ENCODE measurements at regions not wholly inside any gene's neighbourhood (a gene's known extent, or its start where the extent isn't known, plus 50 kb on each side); places are given as distances from the start of the nearest gene placed in this dataset.

- no peak overlapping the region for H3K27ac ChIP-seq
- TF ChIP-seq, protein P1, sequence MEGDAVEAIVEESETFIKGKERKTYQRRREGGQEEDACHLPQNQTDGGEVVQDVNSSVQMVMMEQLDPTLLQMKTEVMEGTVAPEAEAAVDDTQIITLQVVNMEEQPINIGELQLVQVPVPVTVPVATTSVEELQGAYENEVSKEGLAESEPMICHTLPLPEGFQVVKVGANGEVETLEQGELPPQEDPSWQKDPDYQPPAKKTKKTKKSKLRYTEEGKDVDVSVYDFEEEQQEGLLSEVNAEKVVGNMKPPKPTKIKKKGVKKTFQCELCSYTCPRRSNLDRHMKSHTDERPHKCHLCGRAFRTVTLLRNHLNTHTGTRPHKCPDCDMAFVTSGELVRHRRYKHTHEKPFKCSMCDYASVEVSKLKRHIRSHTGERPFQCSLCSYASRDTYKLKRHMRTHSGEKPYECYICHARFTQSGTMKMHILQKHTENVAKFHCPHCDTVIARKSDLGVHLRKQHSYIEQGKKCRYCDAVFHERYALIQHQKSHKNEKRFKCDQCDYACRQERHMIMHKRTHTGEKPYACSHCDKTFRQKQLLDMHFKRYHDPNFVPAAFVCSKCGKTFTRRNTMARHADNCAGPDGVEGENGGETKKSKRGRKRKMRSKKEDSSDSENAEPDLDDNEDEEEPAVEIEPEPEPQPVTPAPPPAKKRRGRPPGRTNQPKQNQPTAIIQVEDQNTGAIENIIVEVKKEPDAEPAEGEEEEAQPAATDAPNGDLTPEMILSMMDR (conservative IDR thresholded peaks at IDR 0.05): no peak
Observed at GRCh38 chr1:209326076-209326475, 257.4 kb upstream of the CAMK1G start.

- no peak overlapping the region for H3K27ac ChIP-seq
- TF ChIP-seq, protein P1 (conservative IDR thresholded peaks at IDR 0.05): no peak
Observed at GRCh38 chr1:209326831-209327230, 256.7 kb upstream of the CAMK1G start.

DNA sequence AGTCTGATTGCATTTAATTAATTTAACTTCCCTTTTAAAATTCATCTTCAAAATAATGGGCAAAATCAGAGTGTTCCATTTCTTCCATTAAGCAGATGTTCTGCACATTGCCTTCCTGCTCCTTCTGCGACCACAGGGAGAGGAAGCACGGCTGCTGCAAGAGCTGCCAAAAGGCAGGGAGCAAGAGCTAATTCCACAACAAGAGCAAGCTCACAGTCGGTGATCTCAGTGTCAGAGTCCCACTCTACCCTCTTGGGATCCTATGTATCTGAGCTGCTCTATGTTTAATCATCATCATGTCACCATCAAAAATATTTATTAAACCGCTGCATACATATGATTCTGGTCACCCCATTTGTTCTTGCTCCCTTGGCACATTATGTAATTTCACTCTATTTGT, 255.3 kb upstream of the CAMK1G start:
- H3K27ac ChIP-seq: no peak overlapping the region
- TF ChIP-seq, protein P1 (conservative IDR thresholded peaks at IDR 0.05): no peak

- no peak overlapping the region for H3K27ac ChIP-seq
- TF ChIP-seq, protein P1 (conservative IDR thresholded peaks at IDR 0.05): peak; percentile 79
Observed at GRCh38 chr1:209335178-209335577, 248.3 kb upstream of the CAMK1G start.

GRCh38 chr1:209341146-209341545, 242.4 kb upstream of the CAMK1G start:
- TF ChIP-seq, protein P1 (conservative IDR thresholded peaks at IDR 0.05): no peak
- H3K27ac ChIP-seq: no peak overlapping the region

DNA sequence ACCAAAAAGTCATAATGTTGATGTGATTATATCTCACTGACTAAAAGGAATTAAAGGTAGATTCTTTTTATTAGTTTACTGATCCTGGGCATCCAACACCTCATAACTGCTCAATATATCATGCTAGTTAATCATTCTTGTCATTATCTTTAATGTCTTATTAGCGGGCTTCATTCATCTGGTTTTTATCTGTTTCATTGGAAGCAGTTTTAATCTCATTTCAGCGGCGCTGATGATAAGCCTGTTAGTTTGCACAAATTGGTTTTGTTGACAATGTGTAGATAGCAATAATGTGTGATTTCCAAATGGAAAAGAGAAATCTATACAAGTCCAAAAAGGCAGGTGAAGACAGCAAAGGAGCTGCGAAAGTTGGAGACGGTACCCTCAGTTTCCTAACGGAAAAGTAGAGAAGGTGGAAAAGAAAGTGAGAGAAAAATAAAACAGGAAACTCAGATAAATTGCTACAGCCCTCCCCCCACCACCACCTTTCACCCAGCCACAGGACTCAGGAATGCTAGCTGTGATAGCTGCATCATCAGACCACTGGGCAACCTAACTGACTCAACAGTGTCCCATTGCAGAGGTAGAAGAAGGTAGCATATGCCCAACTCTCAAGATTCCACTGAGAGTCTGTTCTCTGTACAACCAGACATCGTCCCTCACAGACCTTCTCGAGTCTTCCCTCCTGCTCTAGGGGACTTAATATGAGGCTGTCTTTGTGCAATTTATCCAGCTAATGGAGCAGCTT, 241.7 kb upstream of the CAMK1G start:
- TF ChIP-seq, protein P1 (conservative IDR thresholded peaks at IDR 0.05): no peak

DNA sequence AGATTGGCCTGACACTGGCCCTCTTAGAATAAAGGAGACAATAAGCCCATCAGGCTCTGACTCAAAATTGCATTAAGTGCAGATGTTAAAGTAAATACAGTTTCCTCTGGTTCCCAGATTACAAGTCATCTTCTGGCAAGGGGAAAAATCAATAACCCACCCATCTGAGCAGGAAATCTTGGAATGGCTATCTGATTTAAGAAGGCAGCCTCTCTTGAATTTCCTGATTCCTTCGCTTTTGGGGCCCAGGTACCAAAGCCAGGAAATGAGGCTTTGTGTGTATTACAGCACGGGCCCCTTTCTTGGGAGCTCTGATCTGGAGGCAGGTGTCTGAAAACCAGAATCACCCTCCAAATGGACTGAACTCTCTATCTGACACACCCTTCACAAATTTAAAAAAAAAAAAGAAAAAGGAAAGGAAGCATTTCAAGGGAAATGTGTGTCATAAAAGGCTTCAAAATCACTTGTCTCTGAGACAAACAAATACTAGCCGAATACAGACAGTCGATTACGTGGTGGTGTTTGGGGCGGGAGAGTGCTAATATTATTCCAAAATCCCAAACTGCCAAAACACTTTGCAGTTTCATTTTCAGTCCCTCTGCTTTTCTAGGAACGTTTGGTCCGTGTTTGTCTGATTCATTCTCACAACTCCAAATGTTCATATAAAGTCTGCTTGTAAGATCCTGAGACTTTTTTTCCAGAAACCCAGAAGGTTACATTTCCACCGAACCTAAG, 240.9 kb upstream of the CAMK1G start:
- TF ChIP-seq, protein P1 (conservative IDR thresholded peaks at IDR 0.05): no peak
- no peak overlapping the region for H3K27ac ChIP-seq

More for the DNA sequence above, 241.7 kb upstream of the CAMK1G start:
- H3K27ac ChIP-seq: no peak overlapping the region
